ENCODE measurements at regions not wholly inside any gene's neighbourhood (a gene's known extent, or its start where the extent isn't known, plus 50 kb on each side); places are given as distances from the start of the nearest gene placed in this dataset.

DNA sequence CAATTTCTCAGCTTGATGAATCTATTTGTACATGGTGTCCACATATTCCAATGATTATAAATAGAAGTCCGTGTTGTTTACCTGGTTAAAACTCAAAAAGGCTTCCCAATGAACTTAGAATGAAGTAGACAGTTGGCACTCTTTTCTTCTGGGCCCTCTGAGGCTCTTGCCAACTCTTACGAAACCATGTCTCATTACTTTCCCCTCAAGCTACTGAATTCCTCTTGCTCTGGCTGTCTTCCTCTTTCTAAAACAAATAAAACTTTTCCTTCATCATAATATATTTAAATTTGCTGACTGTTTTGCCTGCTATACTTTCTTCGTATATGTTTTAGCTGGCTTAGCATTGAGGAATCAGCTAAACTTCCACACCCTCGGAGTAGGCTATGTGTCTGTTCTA, 139.7 kb downstream of the SLITRK6 start:
- H2AFZ ChIP-seq (ENCODE audit: insufficient read depth, low read depth, low read length, poor library complexity, severe bottlenecking), result no peak overlapping the region
- CTCF ChIA-PET, result no interaction called here

DNA sequence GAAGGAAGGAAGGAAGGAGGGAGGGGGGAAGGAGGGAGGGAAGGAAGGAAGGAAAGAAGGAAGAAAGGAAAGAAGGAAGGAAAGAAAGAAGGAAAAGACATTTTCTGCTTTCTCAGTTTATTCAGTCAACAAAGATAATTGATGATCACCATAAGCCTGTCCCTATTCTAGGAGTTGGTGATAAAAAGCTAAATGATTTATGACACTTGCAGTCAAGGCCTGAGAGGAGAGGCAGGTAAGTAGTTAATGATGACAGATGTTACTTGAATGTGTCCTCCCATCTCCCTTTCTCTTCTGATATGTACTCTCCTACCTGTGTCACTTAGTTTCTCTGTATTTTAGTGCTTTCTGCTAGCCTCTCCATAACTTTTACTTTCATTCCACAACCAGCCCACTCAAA, 141.3 kb downstream of the SLITRK6 start:
- intact Hi-C loops (cut with micrococcal nuclease), result no loop called here
- no peaks in the 10 kb centered on the region for H3K27me3 ChIP-seq (replicated peaks in 1 of 4; ENCODE audit: control extremely low read depth in 1 of 4, control insufficient read depth in 3 of 4, insufficient read depth in 4 of 4, low read length in 3 of 4)
- Mint-ChIP-seq H3K4me1 (no peaks in the 10 kb centered on the region), H3K4me3 (no peak overlapping the region), H3K9me3 (ENCODE audit: insufficient read depth) (peaks cover 5% of the 10 kb centered on the region), H3K27ac (no peak overlapping the region), H3K27me3 (no peaks in the 10 kb centered on the region)
- H3K9me3 ChIP-seq (ENCODE audit: control extremely low read depth in 1 of 3, control insufficient read depth in 2 of 3, insufficient read depth in 1 of 3, low read length in 2 of 3), result peaks cover 0 to 1% (median 0%) of the 10 kb centered on the region in 3 donors
- ChIA-PET CTCF (no interaction called here), POLR2A (no interaction called here)
- no peak for ATAC-seq (ENCODE audit: low read depth)
- H2AFZ ChIP-seq (ENCODE audit: insufficient read depth, low read depth, low read length, poor library complexity, severe bottlenecking), result no peak overlapping the region
- H3K36me3 ChIP-seq (replicated peaks in 1 of 2; ENCODE audit: control extremely low read depth in 1 of 2, control insufficient read depth in 1 of 2, extremely low read depth in 1 of 2, insufficient read depth in 2 of 2, low read length in 1 of 2), result no peaks in the 10 kb centered on the region
- TF ChIP-seq, protein P1, sequence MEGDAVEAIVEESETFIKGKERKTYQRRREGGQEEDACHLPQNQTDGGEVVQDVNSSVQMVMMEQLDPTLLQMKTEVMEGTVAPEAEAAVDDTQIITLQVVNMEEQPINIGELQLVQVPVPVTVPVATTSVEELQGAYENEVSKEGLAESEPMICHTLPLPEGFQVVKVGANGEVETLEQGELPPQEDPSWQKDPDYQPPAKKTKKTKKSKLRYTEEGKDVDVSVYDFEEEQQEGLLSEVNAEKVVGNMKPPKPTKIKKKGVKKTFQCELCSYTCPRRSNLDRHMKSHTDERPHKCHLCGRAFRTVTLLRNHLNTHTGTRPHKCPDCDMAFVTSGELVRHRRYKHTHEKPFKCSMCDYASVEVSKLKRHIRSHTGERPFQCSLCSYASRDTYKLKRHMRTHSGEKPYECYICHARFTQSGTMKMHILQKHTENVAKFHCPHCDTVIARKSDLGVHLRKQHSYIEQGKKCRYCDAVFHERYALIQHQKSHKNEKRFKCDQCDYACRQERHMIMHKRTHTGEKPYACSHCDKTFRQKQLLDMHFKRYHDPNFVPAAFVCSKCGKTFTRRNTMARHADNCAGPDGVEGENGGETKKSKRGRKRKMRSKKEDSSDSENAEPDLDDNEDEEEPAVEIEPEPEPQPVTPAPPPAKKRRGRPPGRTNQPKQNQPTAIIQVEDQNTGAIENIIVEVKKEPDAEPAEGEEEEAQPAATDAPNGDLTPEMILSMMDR (IDR thresholded peaks at IDR 0.05), result no peak
- no peak for TF ChIP-seq EZH2 (IDR thresholded peaks at IDR 0.05; ENCODE audit: borderline replicate concordance, insufficient read depth, low read depth, low read length, poor library complexity, severe bottlenecking)
- H3K9ac ChIP-seq (ENCODE audit: low read length), result no peak overlapping the region
- no peak overlapping the region for H3K27ac ChIP-seq (ENCODE audit: low read length in 2 of 2)
- H3K79me2 ChIP-seq (ENCODE audit: control insufficient read depth, insufficient read depth, low read length), result no peaks in the 10 kb centered on the region
- H3K4me1 ChIP-seq (ENCODE audit: control insufficient read depth in 2 of 2, insufficient read depth in 2 of 2, low read length in 2 of 2), result no peaks in the 10 kb centered on the region
- DNase-seq, result no peak
- no peak overlapping the region for H3K4me3 ChIP-seq (ENCODE audit: control extremely low read depth in 1 of 5, extremely low read depth in 1 of 5, insufficient read depth in 1 of 5, low read depth in 2 of 5, low read length in 4 of 5)
- no peaks in the 10 kb centered on the region for H4K20me1 ChIP-seq (ENCODE audit: control insufficient read depth, insufficient read depth, low read length, poor library complexity, severe bottlenecking)
- H3K4me2 ChIP-seq (replicated peaks; ENCODE audit: low read depth, low read length, poor library complexity, severe bottlenecking), result no peak overlapping the region

More for the DNA sequence above, 139.7 kb downstream of the SLITRK6 start:
- Histone ChIP-seq H3K36me3 (replicated peaks in 1 of 2; ENCODE audit: control extremely low read depth in 1 of 2, control insufficient read depth in 1 of 2, extremely low read depth in 1 of 2, insufficient read depth in 2 of 2, low read length in 1 of 2) (no peaks in the 10 kb centered on the region), H4K20me1 (ENCODE audit: control insufficient read depth, insufficient read depth, low read length, poor library complexity, severe bottlenecking) (no peaks in the 10 kb centered on the region), H3K27ac (ENCODE audit: low read length in 2 of 2) (no peak overlapping the region), H3K79me2 (ENCODE audit: control insufficient read depth, insufficient read depth, low read length) (no peaks in the 10 kb centered on the region), H3K9ac (ENCODE audit: low read length) (no peak overlapping the region), H3K4me2 (replicated peaks; ENCODE audit: low read depth, low read length, poor library complexity, severe bottlenecking) (no peak overlapping the region), H3K4me3 (ENCODE audit: control extremely low read depth in 1 of 5, extremely low read depth in 1 of 5, insufficient read depth in 1 of 5, low read depth in 2 of 5, low read length in 4 of 5) (no peak overlapping the region), H3K4me1 (ENCODE audit: control insufficient read depth in 2 of 2, insufficient read depth in 2 of 2, low read length in 2 of 2) (no peaks in the 10 kb centered on the region), H3K9me3 (ENCODE audit: control extremely low read depth in 1 of 3, control insufficient read depth in 2 of 3, insufficient read depth in 1 of 3, low read length in 2 of 3) (peaks cover 0 to 2% (median 0%) of the 10 kb centered on the region in 3 donors), H3K27me3 (replicated peaks in 1 of 4; ENCODE audit: control extremely low read depth in 1 of 4, control insufficient read depth in 3 of 4, insufficient read depth in 4 of 4, low read length in 3 of 4) (no peaks in the 10 kb centered on the region)
- H3K4me3 Mint-ChIP-seq, result no peak overlapping the region
- no peak for DNase-seq
- H3K27me3 Mint-ChIP-seq, result no peaks in the 10 kb centered on the region
- ATAC-seq (ENCODE audit: low read depth), result no peak
- no peaks in the 10 kb centered on the region for H3K4me1 Mint-ChIP-seq
- POLR2A ChIA-PET, result no interaction called here
- TF ChIP-seq, protein P1 (IDR thresholded peaks at IDR 0.05), result no peak
- no peak for TF ChIP-seq EZH2 (IDR thresholded peaks at IDR 0.05; ENCODE audit: borderline replicate concordance, insufficient read depth, low read depth, low read length, poor library complexity, severe bottlenecking)
- WGBS (ENCODE audit: insufficient coverage), result 100% methylated on average over 1 of the region's 4 CpGs
- no peak overlapping the region for H3K27ac Mint-ChIP-seq
- intact Hi-C loops (cut with micrococcal nuclease), result no loop called here
- H3K9me3 Mint-ChIP-seq (ENCODE audit: insufficient read depth), result peaks cover 5% of the 10 kb centered on the region

Measured in B cell (primary cell).